K562 (cell line): ENCODE measurements at regions not wholly inside any gene's neighbourhood (a gene's known extent, or its start where the extent isn't known, plus 50 kb on each side); places are given as distances from the start of the nearest gene placed in this dataset.

ENCODE experiments used
- ATAC-seq: fragments of 200-7000 bp; cut with Tn5 transposase; 3 replicates; pipeline ENCODE4 v1.9.1; 2020; ENCODE audit warnings: moderate library complexity
- BruUV-seq: library from RNA; stranded (reverse); fragments of 400-500 nt; replicated peaks from 2 replicates; lab custom pipeline; 2021; lab: Mats Ljungman, UMichigan
- CTCF ChIA-PET: fragments of 300-600 bp; formaldehyde crosslinking; extraction: SDS; loops from one replicate; lab custom pipeline; 2021; ENCODE audit warnings: low intra/inter-chr PET ratio; lab: Yijun Ruan, JAX
- POLR2A ChIA-PET: fragments of 300-600, 350-650 bp; sonication (Branson Sonifier 250); formaldehyde crosslinking; extraction: SDS; loops from one replicate; lab custom pipeline; 2021; ENCODE audit warnings: antibody characterized with exemption, inconsistent platforms; lab: Yijun Ruan, JAX
- DNase-seq, 4 experiments: peaks; one replicate each; pipeline versions ENCODE4 v3.0.0 to v3.0.0-alpha.2; 2011 to 2018; ENCODE audit warnings: low spot score in 3 of 4, mixed read lengths in 3 of 4; ENCODE audit errors: extremely low read depth in 1 of 4
- FAIRE-seq: peaks from 2 replicates; lab custom pipeline; 2011; peaks lifted over from hg19 to GRCh38; lab: Jason Lieb, UNC
- H2AFZ ChIP-seq: 2 replicates; pipeline ENCODE4 v1.6.0; 2011; ENCODE audit warnings: low read depth, low read length, control low read depth, inconsistent platforms
- H3K27ac ChIP-seq: fragments of 200-600 bp; 3 replicates; pipeline ENCODE4 v1.8.0; 2011; ENCODE audit warnings: low read depth, mild to moderate bottlenecking, control low read depth, inconsistent platforms, low read length, moderate library complexity, mixed read lengths; ENCODE audit errors: extremely low read depth
- H3K27me3 ChIP-seq, 2 experiments: fragments of 300-600 bp in 1 of 2; 2 replicates in 1 of 2; 3 replicates in 1 of 2; pipeline versions ENCODE4 v1.6.0 to v1.8.0; 2011; ENCODE audit warnings: inconsistent platforms in 2 of 2, low read length in 2 of 2, mild to moderate bottlenecking in 1 of 2, mixed read lengths in 1 of 2, moderate library complexity in 1 of 2; ENCODE audit not compliant: control insufficient read depth in 2 of 2, insufficient read depth in 2 of 2
- H3K36me3 ChIP-seq: fragments of 300-600 bp; 3 replicates; pipeline ENCODE4 v1.8.0; 2011; ENCODE audit warnings: mild to moderate bottlenecking, low read length, inconsistent platforms; ENCODE audit not compliant: control insufficient read depth, insufficient read depth
- H3K4me1 ChIP-seq, 2 experiments: fragments of 200-600 bp in 1 of 2; replicated peaks in 1 of 2; 2 replicates in 1 of 2; 3 replicates in 1 of 2; pipeline versions ENCODE4 v1.5.1 to v1.8.0; 2011; ENCODE audit warnings: inconsistent platforms in 2 of 2, low read length in 2 of 2, mild to moderate bottlenecking in 1 of 2, mixed read lengths in 1 of 2, moderate library complexity in 1 of 2; ENCODE audit not compliant: control insufficient read depth in 2 of 2, insufficient read depth in 2 of 2
- H3K4me2 ChIP-seq: 2 replicates; pipeline ENCODE4 v1.6.1; 2011; ENCODE audit warnings: low read length, control low read depth, inconsistent platforms, mixed read lengths; ENCODE audit not compliant: insufficient read depth
- H3K4me3 ChIP-seq: fragments of 200-600 bp; sonication (generic), shearing (Covaris generic); 2 replicates; pipeline ENCODE4 v1.5.1; 2016; ENCODE audit warnings: control low read depth, inconsistent platforms
- H3K79me2 ChIP-seq: fragments of 200-600 bp; 3 replicates; pipeline ENCODE4 v1.8.0; 2011; ENCODE audit warnings: low read length, inconsistent platforms; ENCODE audit not compliant: control insufficient read depth, insufficient read depth
- H3K9ac ChIP-seq, 2 experiments: 2 replicates each; pipeline versions ENCODE4 v1.6.0 to v1.6.1; 2011; ENCODE audit warnings: low read depth in 2 of 2, low read length in 2 of 2, control low read depth in 1 of 2, inconsistent platforms in 1 of 2, mild to moderate bottlenecking in 1 of 2, mixed read lengths in 1 of 2; ENCODE audit not compliant: insufficient read depth in 1 of 2
- H3K9me1 ChIP-seq: one replicate; pipeline ENCODE4 v1.6.0; 2011; ENCODE audit warnings: inconsistent platforms, mild to moderate bottlenecking, low read length, moderate library complexity; ENCODE audit not compliant: control insufficient read depth, insufficient read depth
- H3K9me3 ChIP-seq: replicated peaks from 2 replicates; pipeline ENCODE4 v1.5.1; 2011; ENCODE audit warnings: low read depth, low read length, inconsistent platforms; ENCODE audit not compliant: control insufficient read depth, insufficient read depth
- H4K20me1 ChIP-seq: replicated peaks from 2 replicates; pipeline ENCODE4 v1.6.1; 2011; ENCODE audit warnings: low read length, inconsistent platforms, mixed read lengths; ENCODE audit not compliant: control insufficient read depth, insufficient read depth
- CC2D1A ChIP-seq: fragments of 450-650 bp; IDR thresholded peaks from 2 replicates; pipeline ENCODE4 v1.6.1; 2017; ENCODE audit warnings: mild to moderate bottlenecking
- CHD1 ChIP-seq: fragments of 200-600 bp; sonication (generic); IDR thresholded peaks from one replicate; pipeline ENCODE4 v1.6.1; 2012; ENCODE audit warnings: mild to moderate bottlenecking, moderate library complexity, low read length, inconsistent platforms
- CREB5 ChIP-seq: fragments of 250-450 bp; sonication (Bioruptor Pico); IDR thresholded peaks from 2 replicates; pipeline ENCODE4 v1.5.0; 2020; ENCODE audit warnings: mild to moderate bottlenecking
- CTBP1 ChIP-seq: fragments of 450-650 bp; IDR thresholded peaks from 2 replicates; pipeline ENCODE4 v1.6.1; 2016; ENCODE audit warnings: borderline replicate concordance
- KLF13 ChIP-seq: fragments of 450-650 bp; IDR thresholded peaks from 2 replicates; pipeline ENCODE4 v1.6.1; 2016; ENCODE audit warnings: missing genetic modification characterization, low read depth, mild to moderate bottlenecking, missing compliant biosample characterization, moderate library complexity, borderline replicate concordance
- NCOA2 ChIP-seq, 2 experiments: fragments of 450-650 bp; IDR thresholded peaks; 2 replicates each; pipeline ENCODE4 v1.6.1; 2018; ENCODE audit warnings: mild to moderate bottlenecking in 2 of 2, moderate library complexity in 1 of 2; ENCODE audit not compliant: partially characterized antibody in 2 of 2
- NFXL1 ChIP-seq: fragments of 450-650 bp; formaldehyde crosslinking; IDR thresholded peaks from 2 replicates; pipeline ENCODE4 v1.4.0; 2021; ENCODE audit warnings: mild to moderate bottlenecking
- SLC30A9 ChIP-seq: fragments of 250-450 bp; sonication (Bioruptor Pico); IDR thresholded peaks from 2 replicates; pipeline ENCODE4 v1.8.0; 2022; ENCODE audit warnings: mild to moderate bottlenecking, moderate library complexity
- ZNF347 ChIP-seq: fragments of 450-650 bp; formaldehyde crosslinking; IDR thresholded peaks from 2 replicates; pipeline ENCODE4 v1.4.0; 2020; ENCODE audit warnings: low read depth, mild to moderate bottlenecking, moderate library complexity
- ZNF354B ChIP-seq: fragments of 250-450 bp; sonication (Bioruptor Pico); IDR thresholded peaks from 2 replicates; pipeline ENCODE4 v1.4.0; 2020
- ZNF780A ChIP-seq: fragments of 250-450 bp; sonication (Bioruptor Pico); IDR thresholded peaks from 2 replicates; pipeline ENCODE4 v1.5.0; 2021; ENCODE audit warnings: mild to moderate bottlenecking
- WGBS: fragments of 100-300 bp; shearing (Covaris generic); methylation state at CpG from one replicate; pipeline ENCODE4 v1.1.6; 2016; ENCODE audit warnings: low coverage, mixed read lengths; ENCODE audit not compliant: insufficient coverage; ENCODE audit errors: missing lambda C conversion rate; 5-methylcytosine and 5-hydroxymethylcytosine counted together
- in situ Hi-C: fragments of 300-500 bp; cut with MboI; formaldehyde crosslinking; loops from 4 replicates; pipeline ENCODE4 v1.15.0; 2018; ENCODE audit warnings: inconsistent platforms, mixed read lengths
- intact Hi-C: fragments of 100-400 bp; cut with micrococcal nuclease; formaldehyde crosslinking; loops from 2 replicates; pipeline ENCODE4 v1.14.2; 2022

- H3K79me2 ChIP-seq: no peaks in the 10 kb centered on the region
- intact Hi-C loops: no loop called here
- in situ Hi-C loops: loop anchor here (25.0 kb wide), 1 partner anchor 749 kb away; the partner anchor contains the start of genes ARHGDIB and PDE6H
- POLR2A ChIA-PET: no interaction called here
- BruUV-seq: no TSS peak
- no peak overlapping the region for H2AFZ ChIP-seq
- H3K9ac ChIP-seq: no peak overlapping the region
- H3K27me3 ChIP-seq: no peaks in the 10 kb centered on the region
- no peak for ATAC-seq
- no peak overlapping the region for H3K4me3 ChIP-seq
- no peak for DNase-seq
- no peaks in the 10 kb centered on the region for H4K20me1 ChIP-seq
- no peaks in the 10 kb centered on the region for H3K9me3 ChIP-seq
- TF ChIP-seq CHD1: no peak
- TF ChIP-seq NFXL1: no peak
- TF ChIP-seq ZNF347: no peak
- no peak for TF ChIP-seq ZNF354B
- TF ChIP-seq CTBP1: no peak
- no peak for TF ChIP-seq KLF13
- no peak for TF ChIP-seq SLC30A9 (CRISPR knock-in tag)
- no peak for TF ChIP-seq CC2D1A
- no peak for TF ChIP-seq CREB5 (CRISPR knock-in tag)
- no peak for TF ChIP-seq ZNF780A
- TF ChIP-seq NCOA2 (IDR thresholded peaks at IDR 0.05; ENCODE audit: partially characterized antibody in 2 of 2): no peak
- TF ChIP-seq, all 486 proteins: peak for 0
- 8% methylated on average over 1 of the region's 1 CpG for whole genome bisulfite sequencing
- no peak overlapping the region for H3K4me2 ChIP-seq
- CTCF ChIA-PET: no interaction called here
- H3K36me3 ChIP-seq: no peaks in the 10 kb centered on the region
- no peaks in the 10 kb centered on the region for H3K9me1 ChIP-seq
- FAIRE-seq: no peak
- 0 out of 5 replicates have a peak, but pooled peaks cover 0 to 2% of the 10 kb centered on the region in 2 experiments for H3K4me1 ChIP-seq
- H3K27ac ChIP-seq: no peak overlapping the region
Observed at GRCh38 chr12:14213542-14213941, 151.9 kb upstream of the ATF7IP start.
